ENCODE measurements at regions not wholly inside any gene's neighbourhood (a gene's known extent, or its start where the extent isn't known, plus 50 kb on each side); places are given as distances from the start of the nearest gene placed in this dataset.

GRCh38 chr12:61853945-61854344 lies 406.3 kb upstream of the USP15 start:
- Histone ChIP-seq H3K27ac (ENCODE audit: low read depth, low read length) (no peak overlapping the region), H3K4me3 (ENCODE audit: low read depth, low read length) (no peak overlapping the region), H3K27me3 (ENCODE audit: control insufficient read depth, insufficient read depth, low read length) (no peaks in the 10 kb centered on the region), H3K9me3 (ENCODE audit: control insufficient read depth, insufficient read depth, low read length) (peaks cover 11% of the 10 kb centered on the region)
- TF ChIP-seq, protein P1, sequence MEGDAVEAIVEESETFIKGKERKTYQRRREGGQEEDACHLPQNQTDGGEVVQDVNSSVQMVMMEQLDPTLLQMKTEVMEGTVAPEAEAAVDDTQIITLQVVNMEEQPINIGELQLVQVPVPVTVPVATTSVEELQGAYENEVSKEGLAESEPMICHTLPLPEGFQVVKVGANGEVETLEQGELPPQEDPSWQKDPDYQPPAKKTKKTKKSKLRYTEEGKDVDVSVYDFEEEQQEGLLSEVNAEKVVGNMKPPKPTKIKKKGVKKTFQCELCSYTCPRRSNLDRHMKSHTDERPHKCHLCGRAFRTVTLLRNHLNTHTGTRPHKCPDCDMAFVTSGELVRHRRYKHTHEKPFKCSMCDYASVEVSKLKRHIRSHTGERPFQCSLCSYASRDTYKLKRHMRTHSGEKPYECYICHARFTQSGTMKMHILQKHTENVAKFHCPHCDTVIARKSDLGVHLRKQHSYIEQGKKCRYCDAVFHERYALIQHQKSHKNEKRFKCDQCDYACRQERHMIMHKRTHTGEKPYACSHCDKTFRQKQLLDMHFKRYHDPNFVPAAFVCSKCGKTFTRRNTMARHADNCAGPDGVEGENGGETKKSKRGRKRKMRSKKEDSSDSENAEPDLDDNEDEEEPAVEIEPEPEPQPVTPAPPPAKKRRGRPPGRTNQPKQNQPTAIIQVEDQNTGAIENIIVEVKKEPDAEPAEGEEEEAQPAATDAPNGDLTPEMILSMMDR (IDR thresholded peaks at IDR 0.05; ENCODE audit: low read depth, low read length): no peak
- no peak for DNase-seq (ENCODE audit: low read depth, low spot score)
- ChIA-PET CTCF (no interaction called here), POLR2A (no interaction called here)

DNA sequence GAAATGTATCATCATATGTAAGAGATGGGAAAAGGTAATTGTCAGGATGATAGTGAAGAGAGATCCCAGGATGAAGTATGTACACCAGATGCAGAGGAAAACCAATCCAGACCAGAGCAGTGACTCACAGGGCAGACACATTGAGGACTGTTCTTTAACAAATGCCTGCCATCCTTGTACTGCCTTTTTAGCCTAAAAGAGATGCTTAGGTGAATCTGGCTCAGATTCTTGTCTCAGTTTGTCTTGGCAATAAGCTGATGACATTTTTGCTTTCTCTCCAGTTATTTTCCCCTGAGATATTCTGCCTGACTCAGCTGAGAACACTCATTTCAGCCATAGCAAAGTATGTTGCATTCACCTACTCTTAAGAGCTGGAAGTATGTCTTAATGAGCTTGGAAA lies 405.3 kb upstream of the USP15 start:
- Histone ChIP-seq H3K9me3 (ENCODE audit: control insufficient read depth, insufficient read depth, low read length) (peaks cover 18% of the 10 kb centered on the region), H3K27ac (ENCODE audit: low read depth, low read length) (no peak overlapping the region), H3K4me3 (ENCODE audit: low read depth, low read length) (no peak overlapping the region), H3K27me3 (ENCODE audit: control insufficient read depth, insufficient read depth, low read length) (no peaks in the 10 kb centered on the region)
- TF ChIP-seq, protein P1 (IDR thresholded peaks at IDR 0.05; ENCODE audit: low read depth, low read length): no peak
- ChIA-PET POLR2A (no interaction called here), CTCF (no interaction called here)
- no peak for DNase-seq (ENCODE audit: low read depth, low spot score)

DNA sequence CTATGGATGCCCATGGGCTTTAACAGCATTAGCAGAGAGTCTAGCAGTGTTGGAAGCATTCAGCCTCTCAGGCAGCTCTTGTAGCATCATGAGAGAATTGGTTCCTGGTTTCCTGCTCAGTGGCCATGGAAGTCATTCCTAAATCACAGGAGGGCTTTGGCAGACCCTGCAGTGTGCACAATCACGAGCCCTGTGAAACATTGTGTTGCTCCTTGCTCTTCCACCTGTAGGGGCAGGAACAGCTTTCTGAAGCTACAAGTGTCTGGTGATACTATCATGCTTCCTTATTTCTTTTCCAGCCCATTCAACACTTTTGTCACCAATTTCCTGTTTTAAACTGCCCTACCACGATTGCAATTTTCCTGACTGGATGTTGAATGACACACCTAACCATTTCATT lies 402.2 kb upstream of the USP15 start:
- Histone ChIP-seq H3K4me3 (ENCODE audit: low read depth, low read length) (no peak overlapping the region), H3K27me3 (ENCODE audit: control insufficient read depth, insufficient read depth, low read length) (no peaks in the 10 kb centered on the region), H3K27ac (ENCODE audit: low read depth, low read length) (no peak overlapping the region), H3K9me3 (ENCODE audit: control insufficient read depth, insufficient read depth, low read length) (peaks cover 10% of the 10 kb centered on the region)
- no peak for DNase-seq (ENCODE audit: low read depth, low spot score)
- ChIA-PET CTCF (no interaction called here), POLR2A (no interaction called here)
- TF ChIP-seq, protein P1 (IDR thresholded peaks at IDR 0.05; ENCODE audit: low read depth, low read length): no peak

- POLR2A ChIA-PET: no interaction called here
- Histone ChIP-seq H3K9me3 (ENCODE audit: control insufficient read depth, insufficient read depth, low read length) (peaks cover 15% of the 10 kb centered on the region), H3K4me3 (ENCODE audit: low read depth, low read length) (no peak overlapping the region), H3K27ac (ENCODE audit: low read depth, low read length) (no peak overlapping the region), H3K27me3 (ENCODE audit: control insufficient read depth, insufficient read depth, low read length) (no peaks in the 10 kb centered on the region)
- no peak for DNase-seq (ENCODE audit: low read depth, low spot score)
- CTCF ChIA-PET: no interaction called here
- TF ChIP-seq, protein P1 (IDR thresholded peaks at IDR 0.05; ENCODE audit: low read depth, low read length): no peak
Observed at GRCh38 chr12:61860451-61860850, 399.8 kb upstream of the USP15 start.

DNA sequence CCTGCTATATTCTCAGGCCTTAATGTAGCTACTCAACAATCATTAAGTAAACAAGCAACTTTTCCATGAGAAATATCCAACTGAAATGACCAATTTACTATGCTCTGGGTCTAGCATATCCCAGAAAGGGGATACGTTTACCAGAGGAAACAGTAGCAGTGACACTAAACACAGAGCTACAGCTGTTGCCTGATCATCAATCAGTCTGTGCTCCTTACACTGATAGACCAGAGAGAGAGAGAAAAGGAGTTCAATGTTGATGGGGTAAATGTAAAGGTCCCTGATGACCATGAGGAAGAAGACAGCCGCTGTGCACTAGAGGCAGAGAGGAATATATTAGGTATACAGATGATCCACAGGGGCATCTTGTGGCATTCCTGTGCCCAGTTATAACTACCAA lies 397.2 kb upstream of the USP15 start:
- H3K9me3 ChIP-seq (ENCODE audit: control insufficient read depth, insufficient read depth, low read length): peaks cover 15% of the 10 kb centered on the region
- H3K4me3 ChIP-seq (ENCODE audit: low read depth, low read length): no peak overlapping the region
- ChIA-PET POLR2A (no interaction called here), CTCF (no interaction called here)
- no peaks in the 10 kb centered on the region for H3K27me3 ChIP-seq (ENCODE audit: control insufficient read depth, insufficient read depth, low read length)
- no peak overlapping the region for H3K27ac ChIP-seq (ENCODE audit: low read depth, low read length)
- TF ChIP-seq, protein P1 (IDR thresholded peaks at IDR 0.05; ENCODE audit: low read depth, low read length): no peak
- no peak for DNase-seq (ENCODE audit: low read depth, low spot score)
